HFFc6 (cell line): ENCODE measurements at regions not wholly inside any gene's neighbourhood (a gene's known extent, or its start where the extent isn't known, plus 50 kb on each side); places are given as distances from the start of the nearest gene placed in this dataset.

Source experiments
- DNase-seq: peaks from one replicate; pipeline ENCODE4 v3.0.0-alpha.2; 2018
- H3K27ac Mint-ChIP-seq: 2 replicates; pipeline ENCODE4 v1.8.0; 2020; ENCODE audit warnings: mild to moderate bottlenecking, mixed read lengths
- H3K27me3 Mint-ChIP-seq: 2 replicates; pipeline ENCODE4 v1.8.0; 2021; ENCODE audit warnings: mild to moderate bottlenecking, moderate library complexity, mixed read lengths; ENCODE audit not compliant: insufficient read depth
- H3K36me3 Mint-ChIP-seq: 2 replicates; pipeline ENCODE4 v1.8.0; 2021; ENCODE audit warnings: low read depth, mixed read lengths
- H3K4me1 Mint-ChIP-seq: 2 replicates; pipeline ENCODE4 v1.8.0; 2020; ENCODE audit warnings: low read depth, mixed read lengths
- H3K4me3 Mint-ChIP-seq: 2 replicates; pipeline ENCODE4 v1.8.0; 2020; ENCODE audit warnings: mild to moderate bottlenecking, moderate library complexity, mixed read lengths
- H3K9me3 Mint-ChIP-seq: 2 replicates; pipeline ENCODE4 v1.8.0; 2020; ENCODE audit warnings: mild to moderate bottlenecking, mixed read lengths
- CTCF ChIP-seq: fragments of 200-600 bp; sonication (generic); IDR thresholded peaks from 2 replicates; pipeline ENCODE4 v1.5.0; 2021; ENCODE audit warnings: antibody characterized with exemption, mild to moderate bottlenecking

GRCh38 chr13:36750046-36750445 is 69.0 kb upstream of the RFXAP start:
- Mint-ChIP-seq H3K9me3 (no peaks in the 10 kb centered on the region), H3K27ac (no peak overlapping the region), H3K27me3 (peaks cover 9% of the 10 kb centered on the region), H3K4me1 (no peaks in the 10 kb centered on the region), H3K4me3 (no peak overlapping the region), H3K36me3 (no peaks in the 10 kb centered on the region)
- TF ChIP-seq CTCF = no peak
- DNase-seq = no peak

- TF ChIP-seq CTCF = no peak
- Mint-ChIP-seq H3K4me1 (no peaks in the 10 kb centered on the region), H3K36me3 (no peaks in the 10 kb centered on the region), H3K27me3 (peaks cover 7% of the 10 kb centered on the region), H3K27ac (no peak overlapping the region), H3K4me3 (no peak overlapping the region), H3K9me3 (no peaks in the 10 kb centered on the region)
- no peak for DNase-seq
Observed at GRCh38 chr13:36750461-36750860, 68.6 kb upstream of the RFXAP start.

- TF ChIP-seq CTCF = no peak
- no peak overlapping the region for H3K4me3 Mint-ChIP-seq
Observed at GRCh38 chr13:36750946-36751345, 68.1 kb upstream of the RFXAP start.

GRCh38 chr13:36752673-36753072 is 66.3 kb upstream of the RFXAP start:
- Mint-ChIP-seq H3K27me3 (peaks cover 5% of the 10 kb centered on the region), H3K4me1 (no peaks in the 10 kb centered on the region), H3K27ac (no peak overlapping the region), H3K9me3 (no peaks in the 10 kb centered on the region), H3K36me3 (no peaks in the 10 kb centered on the region), H3K4me3 (no peak overlapping the region)
- no peak for TF ChIP-seq CTCF
- no peak for DNase-seq

More at GRCh38 chr13:36750946-36751345, 68.1 kb upstream of the RFXAP start:
- no peaks in the 10 kb centered on the region for H3K36me3 Mint-ChIP-seq
- no peak for DNase-seq
- H3K4me1 Mint-ChIP-seq = no peaks in the 10 kb centered on the region
- H3K9me3 Mint-ChIP-seq = no peaks in the 10 kb centered on the region
- peaks cover 5% of the 10 kb centered on the region for H3K27me3 Mint-ChIP-seq
- no peak overlapping the region for H3K27ac Mint-ChIP-seq

- no peak overlapping the region for H3K27ac Mint-ChIP-seq
- no peak for TF ChIP-seq CTCF
Observed at GRCh38 chr13:36753176-36753575, 65.8 kb upstream of the RFXAP start.

GRCh38 chr13:36758345-36758744 is 60.7 kb upstream of the RFXAP start:
- H3K36me3 Mint-ChIP-seq = no peaks in the 10 kb centered on the region
- peaks cover 5% of the 10 kb centered on the region for H3K27me3 Mint-ChIP-seq
- no peak overlapping the region for H3K4me3 Mint-ChIP-seq
- no peak for DNase-seq
- no peaks in the 10 kb centered on the region for H3K4me1 Mint-ChIP-seq
- no peak overlapping the region for H3K27ac Mint-ChIP-seq
- TF ChIP-seq CTCF = no peak
- no peaks in the 10 kb centered on the region for H3K9me3 Mint-ChIP-seq

More at GRCh38 chr13:36753176-36753575, 65.8 kb upstream of the RFXAP start:
- Mint-ChIP-seq H3K9me3 (no peaks in the 10 kb centered on the region), H3K36me3 (no peaks in the 10 kb centered on the region), H3K27me3 (peaks cover 5% of the 10 kb centered on the region), H3K4me1 (no peaks in the 10 kb centered on the region), H3K4me3 (no peak overlapping the region)
- DNase-seq = no peak
